ENCODE measurements at regions not wholly inside any gene's neighbourhood (a gene's known extent, or its start where the extent isn't known, plus 50 kb on each side); places are given as distances from the start of the nearest gene placed in this dataset.

GRCh38 chr15:61441891-61442290, 212.8 kb upstream of the RORA start:
- Histone ChIP-seq H3K27me3 (ENCODE audit: control insufficient read depth, extremely low read depth, insufficient read depth, low read length) (no peaks in the 10 kb centered on the region), H3K27ac (ENCODE audit: control insufficient read depth, insufficient read depth, low read length) (no peak overlapping the region), H3K9ac (ENCODE audit: control insufficient read depth, extremely low read depth, insufficient read depth, low read length) (no peak overlapping the region), H3K9me1 (ENCODE audit: control insufficient read depth, extremely low read depth, insufficient read depth, low read length) (no peaks in the 10 kb centered on the region), H2AFZ (ENCODE audit: control insufficient read depth, low read length) (no peak overlapping the region), H3K4me3 (ENCODE audit: control insufficient read depth in 2 of 3, extremely low read depth in 1 of 3, insufficient read depth in 2 of 3, low read depth in 1 of 3, low read length in 3 of 3) (no peak overlapping the region), H3K4me2 (ENCODE audit: control insufficient read depth, extremely low read depth, insufficient read depth, low read depth, low read length) (no peak overlapping the region), H3K9me3 (ENCODE audit: control insufficient read depth, low read depth, low read length) (no peaks in the 10 kb centered on the region), H3K36me3 (ENCODE audit: control insufficient read depth in 2 of 2, extremely low read depth in 1 of 2, insufficient read depth in 2 of 2, low read length in 2 of 2) (no peaks in the 10 kb centered on the region), H3K4me1 (ENCODE audit: control insufficient read depth, extremely low read depth, insufficient read depth, low read length) (no peaks in the 10 kb centered on the region), H4K20me1 (ENCODE audit: control insufficient read depth, extremely low read depth, insufficient read depth, low read length) (no peaks in the 10 kb centered on the region), H3K79me2 (ENCODE audit: control insufficient read depth, insufficient read depth, low read length) (no peaks in the 10 kb centered on the region)
- no peak for DNase-seq (ENCODE audit: low read depth, low spot score)
- TF ChIP-seq EZH2 (IDR thresholded peaks at IDR 0.05; ENCODE audit: low read length) (no peak), CTCF (optimal IDR thresholded peaks at IDR 0.05 in 1 of 3, IDR thresholded peaks at IDR 0.05 in 1 of 3, conservative IDR thresholded peaks at IDR 0.05 in 1 of 3; ENCODE audit: extremely low read depth in 1 of 3, insufficient read depth in 2 of 3, low read length in 3 of 3) (no peak)
- no peak for FAIRE-seq
- dilution Hi-C loops (cut with MboI; ENCODE audit: extremely low pct_ligation_motif_present, low sequenced_read_pairs): no loop called here

DNA sequence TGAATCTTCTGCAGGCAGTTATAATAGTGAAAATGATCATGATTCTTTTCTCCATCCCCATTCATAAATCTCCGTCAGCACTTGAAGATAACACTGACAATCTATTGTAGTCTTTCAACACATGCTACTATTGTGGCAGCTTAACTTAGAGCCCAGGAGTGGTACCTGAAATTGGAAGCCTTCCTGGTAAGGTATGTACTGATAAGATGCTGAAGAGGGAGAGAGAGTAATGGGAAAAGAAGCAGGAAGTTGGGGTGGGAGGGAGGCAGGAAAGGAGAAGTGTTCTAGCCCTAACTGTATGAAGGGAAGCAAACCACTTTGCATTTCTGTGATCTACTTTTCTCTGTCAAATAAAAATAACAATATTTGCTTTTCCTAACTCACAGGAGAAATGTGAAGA, 197.4 kb upstream of the RORA start:
- dilution Hi-C loops (cut with MboI; ENCODE audit: extremely low pct_ligation_motif_present, low sequenced_read_pairs): no loop called here
- Histone ChIP-seq H4K20me1 (ENCODE audit: control insufficient read depth, extremely low read depth, insufficient read depth, low read length) (no peaks in the 10 kb centered on the region), H3K9me1 (ENCODE audit: control insufficient read depth, extremely low read depth, insufficient read depth, low read length) (no peaks in the 10 kb centered on the region), H3K9ac (ENCODE audit: control insufficient read depth, extremely low read depth, insufficient read depth, low read length) (no peak overlapping the region), H3K4me2 (ENCODE audit: control insufficient read depth, extremely low read depth, insufficient read depth, low read depth, low read length) (no peak overlapping the region), H3K79me2 (ENCODE audit: control insufficient read depth, insufficient read depth, low read length) (no peaks in the 10 kb centered on the region), H3K4me3 (ENCODE audit: control insufficient read depth in 2 of 3, extremely low read depth in 1 of 3, insufficient read depth in 2 of 3, low read depth in 1 of 3, low read length in 3 of 3) (no peak overlapping the region), H3K27ac (ENCODE audit: control insufficient read depth, insufficient read depth, low read length) (no peak overlapping the region), H3K36me3 (ENCODE audit: control insufficient read depth in 2 of 2, extremely low read depth in 1 of 2, insufficient read depth in 2 of 2, low read length in 2 of 2) (no peaks in the 10 kb centered on the region), H3K27me3 (ENCODE audit: control insufficient read depth, extremely low read depth, insufficient read depth, low read length) (no peaks in the 10 kb centered on the region), H2AFZ (ENCODE audit: control insufficient read depth, low read length) (no peak overlapping the region), H3K9me3 (ENCODE audit: control insufficient read depth, low read depth, low read length) (no peaks in the 10 kb centered on the region), H3K4me1 (ENCODE audit: control insufficient read depth, extremely low read depth, insufficient read depth, low read length) (no peaks in the 10 kb centered on the region)
- TF ChIP-seq CTCF (optimal IDR thresholded peaks at IDR 0.05 in 1 of 3, IDR thresholded peaks at IDR 0.05 in 1 of 3, conservative IDR thresholded peaks at IDR 0.05 in 1 of 3; ENCODE audit: extremely low read depth in 1 of 3, insufficient read depth in 2 of 3, low read length in 3 of 3): no peak
- DNase-seq (ENCODE audit: low read depth, low spot score) (no peak), FAIRE-seq (no peak)

Measured in keratinocyte (primary cell).